ENCODE measurements at regions not wholly inside any gene's neighbourhood (a gene's known extent, or its start where the extent isn't known, plus 50 kb on each side); places are given as distances from the start of the nearest gene placed in this dataset.

DNA sequence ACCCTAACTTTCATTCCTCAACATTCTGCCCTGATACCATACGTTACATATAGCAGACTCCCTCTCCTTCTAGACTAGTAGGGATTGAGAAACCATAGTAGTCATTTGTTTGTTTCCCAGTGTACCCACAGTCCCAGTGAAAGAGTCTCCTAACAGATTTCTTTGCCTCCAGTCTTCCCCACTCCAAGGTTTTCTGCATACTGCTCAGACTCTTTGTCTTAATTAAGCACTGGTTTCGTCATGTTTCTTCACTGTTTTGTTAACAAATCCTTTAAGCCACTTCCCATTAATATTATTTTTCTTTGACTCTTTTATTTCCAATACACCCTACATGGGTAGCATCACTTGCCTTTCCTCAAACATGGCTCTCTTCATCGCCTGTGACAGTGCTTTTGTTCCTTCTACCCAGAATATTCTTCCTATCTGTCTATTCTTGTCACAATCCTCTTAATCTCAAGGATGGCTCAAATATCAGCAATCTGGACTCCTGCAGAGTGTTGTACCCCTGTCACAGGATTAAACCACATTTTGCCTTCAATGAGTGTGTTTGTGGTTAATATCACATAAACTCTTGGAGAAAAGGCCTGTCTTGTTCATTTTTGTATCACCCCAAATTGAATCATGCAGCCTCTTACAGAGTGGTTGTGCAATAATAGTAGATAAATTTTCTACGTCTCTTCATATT, 92.7 kb upstream of the KLF12 start:
- Histone ChIP-seq H2AFZ (ENCODE audit: low read length) (peak overlapping the region; percentile 65), H3K9ac (ENCODE audit: insufficient read depth, low read depth, low read length) (no peak overlapping the region), H4K20me1 (ENCODE audit: insufficient read depth, low read length) (no peaks in the 10 kb centered on the region), H3K27me3 (ENCODE audit: control insufficient read depth in 1 of 2, insufficient read depth in 2 of 2, low read length in 2 of 2) (no peaks in the 10 kb centered on the region), H3K4me1 (ENCODE audit: insufficient read depth, low read length) (peaks cover 38% of the 10 kb centered on the region), H3K27ac (ENCODE audit: extremely low read length, insufficient read depth, low read length) (peak overlapping the region; percentile 93), H3K4me3 (replicated peaks in 1 of 3; ENCODE audit: insufficient read depth in 1 of 3, low read depth in 2 of 3, low read length in 3 of 3) (no peak overlapping the region), H3K4me2 (ENCODE audit: low read depth, low read length) (peak overlapping the region; percentile 64), H3K79me2 (ENCODE audit: insufficient read depth, low read length) (no peaks in the 10 kb centered on the region), H3K9me3 (ENCODE audit: low read length) (peaks cover 14% of the 10 kb centered on the region; the same call in 1 of the 2 replicates), H3K36me3 (replicated peaks in 1 of 2; ENCODE audit: control insufficient read depth in 1 of 2, insufficient read depth in 2 of 2, low read length in 2 of 2) (no peaks in the 10 kb centered on the region)
- in situ Hi-C loops (cut with HindIII; ENCODE audit: extremely low pct_ligation_motif_present, low pct_unique_long_range_greater_than_20kb) (no loop called here), intact Hi-C loops (cut with micrococcal nuclease; ENCODE audit: unreplicated experiment) (loop anchor here (5.0 kb wide), 3 partner anchors 60 to 95 kb away; partner anchors contain the start of gene KLF12)
- 0 out of 2 replicates have a peak, but pooled peaks have one; percentile 16 for TF ChIP-seq CEBPG (CRISPR knock-in tag; IDR thresholded peaks at IDR 0.05)
- TF ChIP-seq CEBPB (IDR thresholded peaks at IDR 0.05; ENCODE audit: borderline replicate concordance, low read depth, low read length), result peak; percentile 60; the same call in 1 of the 2 replicates
- TF ChIP-seq EHMT2 (IDR thresholded peaks at IDR 0.05; ENCODE audit: borderline replicate concordance, low read depth, low read length), result peak; percentile 68; the same call in 1 of the 2 replicates
- no peak for TF ChIP-seq ZNF335 (CRISPR knock-in tag; IDR thresholded peaks at IDR 0.05)
- POLR2A ChIA-PET, result no interaction called here
- DNase-seq (ENCODE audit: low spot score), result no peak
- ATAC-seq, result no peak
- CTCF ChIA-PET (ENCODE audit: low intra/inter-chr PET ratio, low total read pairs), result no interaction called here
- no TSS peak for BruUV-seq (replicated peaks)
- WGBS (ENCODE audit: low lambda C conversion rate), result 86% methylated on average over 4 of the region's 4 CpGs
- FAIRE-seq, result no peak

GRCh38 chr13:74221752-74222151, 87.5 kb upstream of the KLF12 start:
- H2AFZ ChIP-seq (ENCODE audit: low read length), result no peak overlapping the region
- no peaks in the 10 kb centered on the region for H3K9me3 ChIP-seq (ENCODE audit: low read length)
- no peak overlapping the region for H3K27ac ChIP-seq (ENCODE audit: extremely low read length, insufficient read depth, low read length)
- CTCF ChIA-PET (ENCODE audit: low intra/inter-chr PET ratio, low total read pairs), result no interaction called here
- POLR2A ChIA-PET, result no interaction called here
- no peaks in the 10 kb centered on the region for H3K79me2 ChIP-seq (ENCODE audit: insufficient read depth, low read length)
- intact Hi-C loops (cut with micrococcal nuclease; ENCODE audit: unreplicated experiment) (no loop called here), in situ Hi-C loops (cut with HindIII; ENCODE audit: extremely low pct_ligation_motif_present, low pct_unique_long_range_greater_than_20kb) (no loop called here)
- BruUV-seq (replicated peaks), result no TSS peak
- H3K9ac ChIP-seq (ENCODE audit: insufficient read depth, low read depth, low read length), result no peak overlapping the region
- 0 out of 2 replicates have a peak overlapping the region, but pooled peaks have one; percentile 12 for H3K4me2 ChIP-seq (ENCODE audit: low read depth, low read length)
- H3K36me3 ChIP-seq (replicated peaks in 1 of 2; ENCODE audit: control insufficient read depth in 1 of 2, insufficient read depth in 2 of 2, low read length in 2 of 2), result no peaks in the 10 kb centered on the region
- peak; percentile 85 for ATAC-seq
- no peak overlapping the region for H3K4me3 ChIP-seq (replicated peaks in 1 of 3; ENCODE audit: insufficient read depth in 1 of 3, low read depth in 2 of 3, low read length in 3 of 3)
- 4% methylated on average over 2 of the region's 2 CpGs for WGBS (ENCODE audit: low lambda C conversion rate)
- H4K20me1 ChIP-seq (ENCODE audit: insufficient read depth, low read length), result no peaks in the 10 kb centered on the region
- no peaks in the 10 kb centered on the region for H3K27me3 ChIP-seq (ENCODE audit: control insufficient read depth in 1 of 2, insufficient read depth in 2 of 2, low read length in 2 of 2)
- FAIRE-seq, result no peak
- DNase-seq (ENCODE audit: low spot score), result peak; percentile 17
- peaks cover 18% of the 10 kb centered on the region for H3K4me1 ChIP-seq (ENCODE audit: insufficient read depth, low read length)
- TF ChIP-seq EHMT2 (IDR thresholded peaks at IDR 0.05; ENCODE audit: borderline replicate concordance, low read depth, low read length), result no peak
- peak; percentile 47 for TF ChIP-seq ZMYM4 (CRISPR knock-in tag; IDR thresholded peaks at IDR 0.05)
- TF ChIP-seq NR2F1 (CRISPR knock-in tag; IDR thresholded peaks at IDR 0.05), result peak; percentile 37 to 44; a peak in 2 of 4 replicates
- TF ChIP-seq ZNF761 (CRISPR knock-in tag; conservative IDR thresholded peaks at IDR 0.05), result no peak
- TF ChIP-seq ARID5B (CRISPR knock-in tag; IDR thresholded peaks at IDR 0.05), result 0 out of 2 replicates have a peak, but pooled peaks have one; percentile 34
- TF ChIP-seq CEBPG (CRISPR knock-in tag; IDR thresholded peaks at IDR 0.05), result no peak
- TF ChIP-seq MXD3 (CRISPR knock-in tag; IDR thresholded peaks at IDR 0.05), result no peak
- peak; percentile 52; the same call in 1 of the 2 replicates for TF ChIP-seq NCOR1 (IDR thresholded peaks at IDR 0.05; ENCODE audit: borderline replicate concordance, low read length)
- TF ChIP-seq SKI (IDR thresholded peaks at IDR 0.05; ENCODE audit: partially characterized antibody), result no peak
